SH-SY5Y (cell line): ENCODE measurements at regions not wholly inside any gene's neighbourhood (a gene's known extent, or its start where the extent isn't known, plus 50 kb on each side); places are given as distances from the start of the nearest gene placed in this dataset.

Experiments used
- GATA2 ChIP-seq: IDR thresholded peaks from 2 replicates; pipeline ENCODE4 v1.6.1; 2011; ENCODE audit warnings: mild to moderate bottlenecking, low read depth, low read length
- GATA3 ChIP-seq: IDR thresholded peaks from 2 replicates; pipeline ENCODE4 v1.6.1; 2011; ENCODE audit warnings: low read depth, mild to moderate bottlenecking, low read length, moderate library complexity

GRCh38 chr15:29938361-29939335 lies 116.4 kb upstream of the TJP1 start:
- no peak for TF ChIP-seq GATA3
- TF ChIP-seq GATA2, result no peak
